ENCODE measurements at regions not wholly inside any gene's neighbourhood (a gene's known extent, or its start where the extent isn't known, plus 50 kb on each side); places are given as distances from the start of the nearest gene placed in this dataset.

DNA sequence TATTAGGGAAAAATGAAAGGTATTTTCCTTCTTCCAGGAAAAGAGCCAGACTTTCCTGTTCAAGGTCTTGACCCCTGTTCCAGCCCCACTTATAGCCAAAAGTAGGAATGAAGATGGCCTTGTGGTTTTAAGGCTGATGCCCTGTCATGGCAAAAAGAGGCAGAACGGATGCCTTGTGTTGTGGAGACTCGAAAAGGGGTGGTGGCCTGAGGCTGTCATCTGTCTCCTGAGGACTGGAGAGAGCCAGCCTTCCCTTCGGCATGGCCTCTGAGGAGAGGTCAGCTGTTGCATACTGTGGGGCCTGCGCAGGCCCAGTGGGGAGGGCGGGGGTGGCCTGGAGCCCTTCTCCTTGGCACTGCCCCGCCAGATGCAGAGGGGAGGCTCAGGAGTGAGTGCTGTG, 166.0 kb upstream of the EEPD1 start:
- no peak overlapping the region for H3K4me3 ChIP-seq (ENCODE audit: low read depth in 2 of 2, low read length in 1 of 2)
- 87% methylated on average over 6 of the region's 6 CpGs for WGBS (ENCODE audit: low lambda C conversion rate)
- H3K36me3 ChIP-seq (replicated peaks in 1 of 2; ENCODE audit: control insufficient read depth in 1 of 2, insufficient read depth in 2 of 2, low read length in 1 of 2), result no peaks in the 10 kb centered on the region
- no peak overlapping the region for H3K27ac ChIP-seq (ENCODE audit: low read depth in 2 of 2, low read length in 1 of 2)
- POLR2A ChIA-PET, result no interaction called here
- TF ChIP-seq YY1 (IDR thresholded peaks at IDR 0.05; ENCODE audit: low read depth) (no peak), FOSL2 (IDR thresholded peaks at IDR 0.05; ENCODE audit: borderline replicate concordance, low read depth) (no peak), TCF12 (IDR thresholded peaks at IDR 0.05) (no peak), ELF1 (IDR thresholded peaks at IDR 0.05) (no peak), RXRA (IDR thresholded peaks at IDR 0.05; ENCODE audit: borderline replicate concordance, low read depth) (no peak)
- TF ChIP-seq, protein P1, sequence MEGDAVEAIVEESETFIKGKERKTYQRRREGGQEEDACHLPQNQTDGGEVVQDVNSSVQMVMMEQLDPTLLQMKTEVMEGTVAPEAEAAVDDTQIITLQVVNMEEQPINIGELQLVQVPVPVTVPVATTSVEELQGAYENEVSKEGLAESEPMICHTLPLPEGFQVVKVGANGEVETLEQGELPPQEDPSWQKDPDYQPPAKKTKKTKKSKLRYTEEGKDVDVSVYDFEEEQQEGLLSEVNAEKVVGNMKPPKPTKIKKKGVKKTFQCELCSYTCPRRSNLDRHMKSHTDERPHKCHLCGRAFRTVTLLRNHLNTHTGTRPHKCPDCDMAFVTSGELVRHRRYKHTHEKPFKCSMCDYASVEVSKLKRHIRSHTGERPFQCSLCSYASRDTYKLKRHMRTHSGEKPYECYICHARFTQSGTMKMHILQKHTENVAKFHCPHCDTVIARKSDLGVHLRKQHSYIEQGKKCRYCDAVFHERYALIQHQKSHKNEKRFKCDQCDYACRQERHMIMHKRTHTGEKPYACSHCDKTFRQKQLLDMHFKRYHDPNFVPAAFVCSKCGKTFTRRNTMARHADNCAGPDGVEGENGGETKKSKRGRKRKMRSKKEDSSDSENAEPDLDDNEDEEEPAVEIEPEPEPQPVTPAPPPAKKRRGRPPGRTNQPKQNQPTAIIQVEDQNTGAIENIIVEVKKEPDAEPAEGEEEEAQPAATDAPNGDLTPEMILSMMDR (IDR thresholded peaks at IDR 0.05), result no peak
- TF ChIP-seq, protein P2, sequence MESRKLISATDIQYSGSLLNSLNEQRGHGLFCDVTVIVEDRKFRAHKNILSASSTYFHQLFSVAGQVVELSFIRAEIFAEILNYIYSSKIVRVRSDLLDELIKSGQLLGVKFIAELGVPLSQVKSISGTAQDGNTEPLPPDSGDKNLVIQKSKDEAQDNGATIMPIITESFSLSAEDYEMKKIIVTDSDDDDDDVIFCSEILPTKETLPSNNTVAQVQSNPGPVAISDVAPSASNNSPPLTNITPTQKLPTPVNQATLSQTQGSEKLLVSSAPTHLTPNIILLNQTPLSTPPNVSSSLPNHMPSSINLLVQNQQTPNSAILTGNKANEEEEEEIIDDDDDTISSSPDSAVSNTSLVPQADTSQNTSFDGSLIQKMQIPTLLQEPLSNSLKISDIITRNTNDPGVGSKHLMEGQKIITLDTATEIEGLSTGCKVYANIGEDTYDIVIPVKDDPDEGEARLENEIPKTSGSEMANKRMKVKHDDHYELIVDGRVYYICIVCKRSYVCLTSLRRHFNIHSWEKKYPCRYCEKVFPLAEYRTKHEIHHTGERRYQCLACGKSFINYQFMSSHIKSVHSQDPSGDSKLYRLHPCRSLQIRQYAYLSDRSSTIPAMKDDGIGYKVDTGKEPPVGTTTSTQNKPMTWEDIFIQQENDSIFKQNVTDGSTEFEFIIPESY (IDR thresholded peaks at IDR 0.05; ENCODE audit: borderline replicate concordance, low read depth), result no peak
- TF ChIP-seq, protein P3, sequence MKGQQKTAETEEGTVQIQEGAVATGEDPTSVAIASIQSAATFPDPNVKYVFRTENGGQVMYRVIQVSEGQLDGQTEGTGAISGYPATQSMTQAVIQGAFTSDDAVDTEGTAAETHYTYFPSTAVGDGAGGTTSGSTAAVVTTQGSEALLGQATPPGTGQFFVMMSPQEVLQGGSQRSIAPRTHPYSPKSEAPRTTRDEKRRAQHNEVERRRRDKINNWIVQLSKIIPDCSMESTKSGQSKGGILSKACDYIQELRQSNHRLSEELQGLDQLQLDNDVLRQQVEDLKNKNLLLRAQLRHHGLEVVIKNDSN (IDR thresholded peaks at IDR 0.05; ENCODE audit: borderline replicate concordance, low read depth), result no peak
- CTCF ChIA-PET, result interaction anchor here (2.2 to 4.5 kb wide), 3 partner anchors 24 to 330 kb away, joined by 10 to 369 read pairs (median 178); no protein-coding TSS in a partner anchor
- no peaks in the 10 kb centered on the region for H3K9me2 ChIP-seq
- H3K27me3 ChIP-seq (ENCODE audit: insufficient read depth), result no peaks in the 10 kb centered on the region
- no peaks in the 10 kb centered on the region for H3F3A ChIP-seq (replicated peaks; ENCODE audit: insufficient read depth)
- H4K20me1 ChIP-seq (ENCODE audit: insufficient read depth), result no peaks in the 10 kb centered on the region
- H3K79me2 ChIP-seq (ENCODE audit: insufficient read depth), result no peaks in the 10 kb centered on the region
- H3K9me3 ChIP-seq, result no peaks in the 10 kb centered on the region
- no peak for DNase-seq
- H3K4me1 ChIP-seq (ENCODE audit: control insufficient read depth in 1 of 2, insufficient read depth in 2 of 2, low read depth in 1 of 2, low read length in 1 of 2), result no peaks in the 10 kb centered on the region; a peak in 1 of 4 replicates
- no peak overlapping the region for H3K4me2 ChIP-seq
- no peak overlapping the region for H2AFZ ChIP-seq (ENCODE audit: low read depth)
- H3K9ac ChIP-seq, result no peak overlapping the region

DNA sequence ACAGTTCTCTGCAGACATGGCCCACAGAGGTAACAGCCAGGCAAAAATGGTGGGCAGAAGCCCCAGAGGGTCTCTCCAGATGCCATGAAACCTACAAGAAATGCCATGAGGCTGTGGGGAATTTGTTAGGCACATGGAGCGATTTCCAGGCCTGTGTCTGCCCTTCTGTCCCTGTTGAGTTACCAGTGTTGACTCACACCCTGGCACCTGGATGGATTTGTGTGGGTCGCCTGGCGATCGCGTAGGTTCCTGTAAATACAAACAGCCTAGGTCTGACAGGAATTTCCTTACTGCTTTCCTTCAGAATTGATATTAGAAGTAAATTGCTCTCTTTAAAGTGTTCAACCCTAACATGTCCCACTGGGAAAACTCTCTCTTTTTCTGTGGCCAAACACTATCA, 164.9 kb upstream of the EEPD1 start:
- H3K27me3 ChIP-seq (ENCODE audit: insufficient read depth), result no peaks in the 10 kb centered on the region
- no peak overlapping the region for H3K4me2 ChIP-seq
- H3K79me2 ChIP-seq (ENCODE audit: insufficient read depth), result no peaks in the 10 kb centered on the region
- DNase-seq, result no peak
- 98% methylated on average over 5 of the region's 5 CpGs for WGBS (ENCODE audit: low lambda C conversion rate)
- H3K9me2 ChIP-seq, result no peaks in the 10 kb centered on the region
- POLR2A ChIA-PET, result no interaction called here
- no peak overlapping the region for H3K9ac ChIP-seq
- no peaks in the 10 kb centered on the region for H3K9me3 ChIP-seq
- H4K20me1 ChIP-seq (ENCODE audit: insufficient read depth), result no peaks in the 10 kb centered on the region
- no peaks in the 10 kb centered on the region for H3F3A ChIP-seq (replicated peaks; ENCODE audit: insufficient read depth)
- no peak overlapping the region for H3K4me3 ChIP-seq (ENCODE audit: low read depth in 2 of 2, low read length in 1 of 2)
- no peak overlapping the region for H2AFZ ChIP-seq (ENCODE audit: low read depth)
- H3K36me3 ChIP-seq (replicated peaks in 1 of 2; ENCODE audit: control insufficient read depth in 1 of 2, insufficient read depth in 2 of 2, low read length in 1 of 2), result no peaks in the 10 kb centered on the region
- no peaks in the 10 kb centered on the region; a peak in 1 of 4 replicates for H3K4me1 ChIP-seq (ENCODE audit: control insufficient read depth in 1 of 2, insufficient read depth in 2 of 2, low read depth in 1 of 2, low read length in 1 of 2)
- no peak overlapping the region for H3K27ac ChIP-seq (ENCODE audit: low read depth in 2 of 2, low read length in 1 of 2)
- CTCF ChIA-PET, result interaction anchor here (1.0 to 3.0 kb wide), 6 partner anchors 12 to 331 kb away, joined by 3 to 20 read pairs (median 5); no protein-coding TSS in a partner anchor
- TF ChIP-seq, protein P4, sequence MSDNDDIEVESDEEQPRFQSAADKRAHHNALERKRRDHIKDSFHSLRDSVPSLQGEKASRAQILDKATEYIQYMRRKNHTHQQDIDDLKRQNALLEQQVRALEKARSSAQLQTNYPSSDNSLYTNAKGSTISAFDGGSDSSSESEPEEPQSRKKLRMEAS (IDR thresholded peaks at IDR 0.05; ENCODE audit: low read depth), result no peak
- TF ChIP-seq, protein P1 (IDR thresholded peaks at IDR 0.05), result no peak
- TF ChIP-seq YY1 (IDR thresholded peaks at IDR 0.05; ENCODE audit: low read depth), result no peak
- no peak for TF ChIP-seq RXRA (IDR thresholded peaks at IDR 0.05; ENCODE audit: borderline replicate concordance, low read depth)
- TF ChIP-seq, protein P5, sequence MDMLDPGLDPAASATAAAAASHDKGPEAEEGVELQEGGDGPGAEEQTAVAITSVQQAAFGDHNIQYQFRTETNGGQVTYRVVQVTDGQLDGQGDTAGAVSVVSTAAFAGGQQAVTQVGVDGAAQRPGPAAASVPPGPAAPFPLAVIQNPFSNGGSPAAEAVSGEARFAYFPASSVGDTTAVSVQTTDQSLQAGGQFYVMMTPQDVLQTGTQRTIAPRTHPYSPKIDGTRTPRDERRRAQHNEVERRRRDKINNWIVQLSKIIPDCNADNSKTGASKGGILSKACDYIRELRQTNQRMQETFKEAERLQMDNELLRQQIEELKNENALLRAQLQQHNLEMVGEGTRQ (IDR thresholded peaks at IDR 0.05; ENCODE audit: borderline replicate concordance, low read depth, low read length), result no peak
- TF ChIP-seq RAD21 (IDR thresholded peaks at IDR 0.05; ENCODE audit: low read length), result no peak
- TF ChIP-seq FOXJ3 (CRISPR knock-in tag; IDR thresholded peaks at IDR 0.05), result no peak
- no peak for TF ChIP-seq MEF2A (IDR thresholded peaks at IDR 0.05; ENCODE audit: borderline replicate concordance, low read depth)
- TF ChIP-seq NFIC (IDR thresholded peaks at IDR 0.05; ENCODE audit: borderline replicate concordance), result no peak
- TF ChIP-seq MXI1 (IDR thresholded peaks at IDR 0.05; ENCODE audit: low read depth, low read length), result no peak
- TF ChIP-seq CHD2 (IDR thresholded peaks at IDR 0.05; ENCODE audit: low read length, partially characterized antibody), result no peak
- no peak for TF ChIP-seq JUND (IDR thresholded peaks at IDR 0.05)
- no peak for TF ChIP-seq TAF1 (IDR thresholded peaks at IDR 0.05; ENCODE audit: borderline replicate concordance, low read depth, low read length)
- TF ChIP-seq FOXM1 (IDR thresholded peaks at IDR 0.05; ENCODE audit: low read depth), result no peak

All from SK-N-SH (cell line).